HFFc6 (cell line): ENCODE measurements at regions not wholly inside any gene's neighbourhood (a gene's known extent, or its start where the extent isn't known, plus 50 kb on each side); places are given as distances from the start of the nearest gene placed in this dataset.

ENCODE experiments used
- DNase-seq: peaks from one replicate; pipeline ENCODE4 v3.0.0-alpha.2; 2018
- H3K27ac Mint-ChIP-seq: 2 replicates; pipeline ENCODE4 v1.8.0; 2020; ENCODE audit warnings: mild to moderate bottlenecking, mixed read lengths
- H3K27me3 Mint-ChIP-seq: 2 replicates; pipeline ENCODE4 v1.8.0; 2021; ENCODE audit warnings: mild to moderate bottlenecking, moderate library complexity, mixed read lengths; ENCODE audit not compliant: insufficient read depth
- H3K36me3 Mint-ChIP-seq: 2 replicates; pipeline ENCODE4 v1.8.0; 2021; ENCODE audit warnings: low read depth, mixed read lengths
- H3K4me1 Mint-ChIP-seq: 2 replicates; pipeline ENCODE4 v1.8.0; 2020; ENCODE audit warnings: low read depth, mixed read lengths
- H3K4me3 Mint-ChIP-seq: 2 replicates; pipeline ENCODE4 v1.8.0; 2020; ENCODE audit warnings: mild to moderate bottlenecking, moderate library complexity, mixed read lengths
- H3K9me3 Mint-ChIP-seq: 2 replicates; pipeline ENCODE4 v1.8.0; 2020; ENCODE audit warnings: mild to moderate bottlenecking, mixed read lengths
- TF ChIP-seq, protein P1 (sequence below): fragments of 200-600 bp; sonication (generic); IDR thresholded peaks from 2 replicates; pipeline ENCODE4 v1.5.0; 2021; ENCODE audit warnings: antibody characterized with exemption, mild to moderate bottlenecking

DNA sequence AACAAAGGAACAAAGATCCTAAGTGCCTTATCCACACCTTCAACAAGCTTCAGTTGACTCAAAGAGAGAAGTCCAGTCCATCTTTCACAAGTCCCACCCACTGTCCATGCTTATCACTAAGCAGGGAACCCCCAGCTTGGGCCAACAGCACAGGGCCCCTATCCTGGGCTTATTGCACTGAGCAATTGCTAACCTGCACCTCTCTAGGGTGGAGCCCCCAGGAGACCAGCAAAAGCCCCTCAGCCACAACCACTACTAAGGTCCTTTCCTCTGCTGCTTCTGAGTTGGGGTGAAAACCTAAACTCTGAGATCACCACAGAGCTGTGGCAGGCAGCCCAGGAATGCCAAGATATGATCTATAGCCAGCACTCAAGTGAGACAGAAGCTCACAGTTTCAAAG, 96.7 kb upstream of the PBDC1 start:
- TF ChIP-seq, protein P1, sequence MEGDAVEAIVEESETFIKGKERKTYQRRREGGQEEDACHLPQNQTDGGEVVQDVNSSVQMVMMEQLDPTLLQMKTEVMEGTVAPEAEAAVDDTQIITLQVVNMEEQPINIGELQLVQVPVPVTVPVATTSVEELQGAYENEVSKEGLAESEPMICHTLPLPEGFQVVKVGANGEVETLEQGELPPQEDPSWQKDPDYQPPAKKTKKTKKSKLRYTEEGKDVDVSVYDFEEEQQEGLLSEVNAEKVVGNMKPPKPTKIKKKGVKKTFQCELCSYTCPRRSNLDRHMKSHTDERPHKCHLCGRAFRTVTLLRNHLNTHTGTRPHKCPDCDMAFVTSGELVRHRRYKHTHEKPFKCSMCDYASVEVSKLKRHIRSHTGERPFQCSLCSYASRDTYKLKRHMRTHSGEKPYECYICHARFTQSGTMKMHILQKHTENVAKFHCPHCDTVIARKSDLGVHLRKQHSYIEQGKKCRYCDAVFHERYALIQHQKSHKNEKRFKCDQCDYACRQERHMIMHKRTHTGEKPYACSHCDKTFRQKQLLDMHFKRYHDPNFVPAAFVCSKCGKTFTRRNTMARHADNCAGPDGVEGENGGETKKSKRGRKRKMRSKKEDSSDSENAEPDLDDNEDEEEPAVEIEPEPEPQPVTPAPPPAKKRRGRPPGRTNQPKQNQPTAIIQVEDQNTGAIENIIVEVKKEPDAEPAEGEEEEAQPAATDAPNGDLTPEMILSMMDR, result no peak
- Mint-ChIP-seq H3K36me3 (no peaks in the 10 kb centered on the region), H3K4me1 (no peaks in the 10 kb centered on the region), H3K27me3 (peaks cover 2% of the 10 kb centered on the region; the same call in 1 of the 2 replicates), H3K4me3 (no peak overlapping the region), H3K27ac (no peak overlapping the region), H3K9me3 (peaks cover 4% of the 10 kb centered on the region; the same call in 1 of the 2 replicates)
- no peak for DNase-seq

DNA sequence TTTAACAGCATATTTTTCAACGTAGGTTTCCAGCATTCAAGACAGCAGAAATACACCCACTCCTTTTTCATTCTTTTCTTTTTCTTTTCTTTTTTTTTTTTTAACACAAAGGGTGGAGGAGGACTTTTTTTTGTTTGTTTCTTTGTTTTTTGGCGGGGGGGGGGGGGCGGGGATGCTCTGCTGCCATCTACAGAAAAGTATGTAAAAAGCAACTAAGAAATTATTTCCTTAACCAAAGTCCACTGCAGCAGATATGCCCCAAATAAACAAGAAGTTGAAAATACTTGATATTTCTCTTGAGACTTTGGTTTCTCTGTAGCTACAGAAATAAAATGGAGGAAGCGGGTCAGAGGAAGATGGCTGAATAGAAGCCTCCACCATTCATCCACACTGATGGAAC, 63.2 kb upstream of the PBDC1 start:
- TF ChIP-seq, protein P1, result peak; percentile 20; the same call in 1 of the 2 replicates
- Mint-ChIP-seq H3K4me3 (no peak overlapping the region), H3K4me1 (no peaks in the 10 kb centered on the region), H3K27me3 (no peaks in the 10 kb centered on the region), H3K9me3 (no peaks in the 10 kb centered on the region), H3K27ac (no peak overlapping the region), H3K36me3 (no peaks in the 10 kb centered on the region)
- no peak for DNase-seq
